ENCODE measurements at regions not wholly inside any gene's neighbourhood (a gene's known extent, or its start where the extent isn't known, plus 50 kb on each side); places are given as distances from the start of the nearest gene placed in this dataset.
"Not testable (repeated sequence)": the region's sequence is repeated elsewhere in the genome, so short reads cannot be mapped to it uniquely, and the experiment has no call there.

- no peaks in the 10 kb centered on the region for H3K36me3 Mint-ChIP-seq (ENCODE audit: low read depth)
- H3K4me3 Mint-ChIP-seq, result no peak overlapping the region
- H3K27me3 Mint-ChIP-seq (ENCODE audit: low read depth), result no peaks in the 10 kb centered on the region
- DNase-seq (ENCODE audit: low read depth, low spot score), result no peak
- no peak overlapping the region for H3K27ac Mint-ChIP-seq (ENCODE audit: unreplicated experiment)
- no peaks in the 10 kb centered on the region for H3K4me1 Mint-ChIP-seq
- TF ChIP-seq, protein P1, sequence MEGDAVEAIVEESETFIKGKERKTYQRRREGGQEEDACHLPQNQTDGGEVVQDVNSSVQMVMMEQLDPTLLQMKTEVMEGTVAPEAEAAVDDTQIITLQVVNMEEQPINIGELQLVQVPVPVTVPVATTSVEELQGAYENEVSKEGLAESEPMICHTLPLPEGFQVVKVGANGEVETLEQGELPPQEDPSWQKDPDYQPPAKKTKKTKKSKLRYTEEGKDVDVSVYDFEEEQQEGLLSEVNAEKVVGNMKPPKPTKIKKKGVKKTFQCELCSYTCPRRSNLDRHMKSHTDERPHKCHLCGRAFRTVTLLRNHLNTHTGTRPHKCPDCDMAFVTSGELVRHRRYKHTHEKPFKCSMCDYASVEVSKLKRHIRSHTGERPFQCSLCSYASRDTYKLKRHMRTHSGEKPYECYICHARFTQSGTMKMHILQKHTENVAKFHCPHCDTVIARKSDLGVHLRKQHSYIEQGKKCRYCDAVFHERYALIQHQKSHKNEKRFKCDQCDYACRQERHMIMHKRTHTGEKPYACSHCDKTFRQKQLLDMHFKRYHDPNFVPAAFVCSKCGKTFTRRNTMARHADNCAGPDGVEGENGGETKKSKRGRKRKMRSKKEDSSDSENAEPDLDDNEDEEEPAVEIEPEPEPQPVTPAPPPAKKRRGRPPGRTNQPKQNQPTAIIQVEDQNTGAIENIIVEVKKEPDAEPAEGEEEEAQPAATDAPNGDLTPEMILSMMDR (conservative IDR thresholded peaks at IDR 0.05), result no peak
- H3K9me3 Mint-ChIP-seq, result peaks cover 12% of the 10 kb centered on the region
Measured at GRCh38 chr6:82622461-82622860, 258.8 kb downstream of the TPBG start.

GRCh38 chr6:82624251-82624650 lies 260.6 kb downstream of the TPBG start:
- Mint-ChIP-seq H3K4me1 (no peaks in the 10 kb centered on the region), H3K27ac (ENCODE audit: unreplicated experiment) (no peak overlapping the region), H3K9me3 (peaks cover 12% of the 10 kb centered on the region), H3K4me3 (no peak overlapping the region), H3K36me3 (ENCODE audit: low read depth) (no peaks in the 10 kb centered on the region), H3K27me3 (ENCODE audit: low read depth) (no peaks in the 10 kb centered on the region)
- DNase-seq (ENCODE audit: low read depth, low spot score), result no peak
- TF ChIP-seq, protein P1 (conservative IDR thresholded peaks at IDR 0.05), result no peak

DNA sequence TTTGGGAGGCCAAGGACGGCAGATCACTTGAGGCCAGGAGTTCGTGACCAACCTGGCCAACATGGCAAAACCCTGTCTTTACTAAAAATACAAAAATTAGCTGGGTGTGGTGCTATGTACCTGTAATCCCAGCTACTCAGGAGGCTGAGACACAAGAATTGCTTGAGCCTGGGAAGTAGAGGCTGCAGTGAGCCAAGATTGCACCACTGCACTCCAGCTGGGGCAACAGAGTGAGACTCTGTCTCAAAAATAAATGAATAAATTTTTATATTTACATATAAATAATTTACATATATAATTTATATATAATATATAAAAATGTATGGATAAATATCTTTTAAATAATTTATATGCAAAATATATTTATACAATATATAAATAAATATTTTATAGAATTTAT lies 263.3 kb downstream of the TPBG start:
- not testable (repeated sequence) for H3K27ac Mint-ChIP-seq (ENCODE audit: unreplicated experiment); DNase-seq (ENCODE audit: low read depth, low spot score); H3K4me1 Mint-ChIP-seq; H3K4me3 Mint-ChIP-seq; H3K36me3 Mint-ChIP-seq (ENCODE audit: low read depth); H3K9me3 Mint-ChIP-seq; H3K27me3 Mint-ChIP-seq (ENCODE audit: low read depth)

DNA sequence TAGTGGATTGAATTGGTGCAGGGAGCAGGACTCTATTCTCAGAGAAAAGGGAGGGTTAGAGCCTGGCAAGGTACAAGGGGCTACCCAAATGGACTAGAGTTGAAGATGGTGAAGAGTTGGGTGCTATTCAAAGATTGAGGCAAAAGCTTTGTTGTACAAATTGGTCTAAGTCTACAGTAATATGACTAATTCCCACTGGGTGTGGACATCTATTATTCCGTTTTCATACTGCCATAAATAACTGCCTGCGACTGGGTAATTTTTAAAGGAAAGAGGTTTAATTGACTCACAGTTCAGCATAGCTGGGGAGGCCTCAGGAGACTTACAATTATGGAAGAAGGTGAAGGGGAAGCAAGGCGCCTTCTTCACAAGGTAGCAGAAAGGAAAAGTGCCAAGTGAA lies 266.3 kb downstream of the TPBG start:
- no peak overlapping the region for H3K4me3 Mint-ChIP-seq
- TF ChIP-seq, protein P1 (conservative IDR thresholded peaks at IDR 0.05), result no peak

DNA sequence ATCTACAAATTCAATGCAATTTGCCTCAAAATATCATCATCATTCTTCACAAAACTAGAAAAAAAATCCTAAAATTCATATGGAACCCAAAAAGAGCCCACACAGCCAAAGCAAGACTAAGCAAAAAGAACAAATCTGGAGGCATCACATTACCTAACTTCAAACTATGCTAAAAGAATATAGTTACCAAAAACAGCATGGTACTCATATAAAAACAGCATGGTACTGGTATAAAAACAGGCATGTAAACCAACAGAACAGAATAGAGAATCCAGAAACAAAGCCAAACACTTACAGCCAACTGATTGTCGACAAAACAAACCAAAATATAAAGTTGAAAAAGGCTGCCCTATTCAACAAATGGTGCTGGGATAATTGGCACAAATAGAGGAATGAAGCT lies 278.1 kb downstream of the TPBG start:
- no peaks in the 10 kb centered on the region for H3K36me3 Mint-ChIP-seq (ENCODE audit: low read depth)
- H3K9me3 Mint-ChIP-seq, result peaks cover 5% of the 10 kb centered on the region
- no peaks in the 10 kb centered on the region for H3K4me1 Mint-ChIP-seq
- no peaks in the 10 kb centered on the region for H3K27me3 Mint-ChIP-seq (ENCODE audit: low read depth)
- H3K4me3 Mint-ChIP-seq, result no peak overlapping the region
- no peak for DNase-seq (ENCODE audit: low read depth, low spot score)
- TF ChIP-seq, protein P1 (conservative IDR thresholded peaks at IDR 0.05), result no peak
- no peak overlapping the region for H3K27ac Mint-ChIP-seq (ENCODE audit: unreplicated experiment)

More for the DNA sequence above, 266.3 kb downstream of the TPBG start:
- H3K27me3 Mint-ChIP-seq (ENCODE audit: low read depth), result no peaks in the 10 kb centered on the region
- peaks cover 3% of the 10 kb centered on the region for H3K9me3 Mint-ChIP-seq
- DNase-seq (ENCODE audit: low read depth, low spot score), result no peak
- no peaks in the 10 kb centered on the region for H3K36me3 Mint-ChIP-seq (ENCODE audit: low read depth)
- no peak overlapping the region for H3K27ac Mint-ChIP-seq (ENCODE audit: unreplicated experiment)
- H3K4me1 Mint-ChIP-seq, result no peaks in the 10 kb centered on the region

GRCh38 chr6:82645536-82646230 lies 282.1 kb downstream of the TPBG start:
- peaks cover 7% of the 10 kb centered on the region for H3K9me3 Mint-ChIP-seq
- H3K27me3 Mint-ChIP-seq (ENCODE audit: low read depth), result peaks cover 2% of the 10 kb centered on the region
- H3K27ac Mint-ChIP-seq (ENCODE audit: unreplicated experiment), result no peak overlapping the region
- TF ChIP-seq, protein P1 (conservative IDR thresholded peaks at IDR 0.05), result no peak
- no peak overlapping the region for H3K4me3 Mint-ChIP-seq
- no peaks in the 10 kb centered on the region for H3K4me1 Mint-ChIP-seq
- H3K36me3 Mint-ChIP-seq (ENCODE audit: low read depth), result no peaks in the 10 kb centered on the region
- no peak for DNase-seq (ENCODE audit: low read depth, low spot score)

Data from neural crest cell (in vitro differentiated cells).